WTC11 (cell line): ENCODE measurements at regions not wholly inside any gene's neighbourhood (a gene's known extent, or its start where the extent isn't known, plus 50 kb on each side); places are given as distances from the start of the nearest gene placed in this dataset.

Experiments used
- ATAC-seq: fragments of 200-7000 bp; cut with Tn5 transposase; 2 replicates; pipeline ENCODE4 v1.10.0; 2021; ENCODE audit warnings: mild to moderate bottlenecking, moderate library complexity
- CTCF ChIA-PET: fragments of 300-600 bp; sonication (Branson Sonifier 250); formaldehyde crosslinking; loops from one replicate; lab custom pipeline; 2021; ENCODE audit warnings: antibody characterized with exemption; lab: Charles Lee
- POLR2A ChIA-PET: fragments of 350-600 bp; sonication (Branson Sonifier 250); formaldehyde crosslinking; loops from one replicate; lab custom pipeline; 2021; ENCODE audit warnings: antibody characterized with exemption; lab: Charles Lee
- DNase-seq: peaks from one replicate; pipeline ENCODE4 v3.0.0; 2021; ENCODE audit warnings: low spot score
- H3K27ac Mint-ChIP-seq: 2 replicates; pipeline ENCODE4 v1.8.0; 2021; ENCODE audit warnings: mixed read lengths
- H3K27me3 Mint-ChIP-seq: 2 replicates; pipeline ENCODE4 v1.8.0; 2021; ENCODE audit warnings: low read depth, mild to moderate bottlenecking, moderate library complexity, mixed read lengths
- H3K36me3 Mint-ChIP-seq: 2 replicates; pipeline ENCODE4 v1.8.0; 2021; ENCODE audit warnings: mixed read lengths
- H3K4me1 Mint-ChIP-seq: 2 replicates; pipeline ENCODE4 v1.8.0; 2022; ENCODE audit warnings: mixed read lengths
- H3K4me3 Mint-ChIP-seq: 2 replicates; pipeline ENCODE4 v1.8.0; 2021; ENCODE audit warnings: mild to moderate bottlenecking, moderate library complexity, mixed read lengths
- H3K9me3 Mint-ChIP-seq: 2 replicates; pipeline ENCODE4 v1.8.0; 2021; ENCODE audit warnings: mixed read lengths
- CREM ChIP-seq: sonication (generic); formaldehyde crosslinking; IDR thresholded peaks from 2 replicates; pipeline ENCODE4 v1.8.1; 2022; ENCODE audit warnings: mild to moderate bottlenecking, missing genetic modification reagents, moderate library complexity
- ELF4 ChIP-seq: sonication (generic); formaldehyde crosslinking; IDR thresholded peaks from 2 replicates; pipeline ENCODE4 v1.8.1; 2022; ENCODE audit warnings: low read depth, mild to moderate bottlenecking, moderate library complexity, missing genetic modification reagents
- NR1H2 ChIP-seq: sonication (generic); formaldehyde crosslinking; IDR thresholded peaks from 2 replicates; pipeline ENCODE4 v1.9.0; 2021; ENCODE audit warnings: mild to moderate bottlenecking, moderate library complexity, missing genetic modification reagents
- PRRX2 ChIP-seq: fragments of 250-450 bp; sonication (Bioruptor Pico); IDR thresholded peaks from 2 replicates; pipeline ENCODE4 v1.8.0; 2021; ENCODE audit warnings: mild to moderate bottlenecking
- ZNF219 ChIP-seq: sonication (generic); formaldehyde crosslinking; IDR thresholded peaks from 2 replicates; pipeline ENCODE4 v1.8.0; 2023; ENCODE audit warnings: missing genetic modification reagents, mild to moderate bottlenecking, borderline replicate concordance
- ZNF317 ChIP-seq: sonication (generic); formaldehyde crosslinking; IDR thresholded peaks from 2 replicates; pipeline ENCODE4 v1.8.1; 2023; ENCODE audit warnings: low read depth, mild to moderate bottlenecking, moderate library complexity, missing genetic modification reagents, borderline replicate concordance
- ZNF396 ChIP-seq: fragments of 250-450 bp; sonication (Bioruptor Pico); IDR thresholded peaks from 2 replicates; pipeline ENCODE4 v1.8.0; 2021; ENCODE audit warnings: mild to moderate bottlenecking, moderate library complexity, borderline replicate concordance
- TF ChIP-seq, protein P1 (sequence below): sonication (generic); formaldehyde crosslinking; IDR thresholded peaks from 2 replicates; pipeline ENCODE4 v1.8.1; 2023; ENCODE audit warnings: mild to moderate bottlenecking, moderate library complexity, missing genetic modification reagents
- TF ChIP-seq, protein P2 (sequence below): sonication (generic); formaldehyde crosslinking; IDR thresholded peaks from 2 replicates; pipeline ENCODE4 v1.8.0; 2023; ENCODE audit warnings: missing genetic modification reagents
- TF ChIP-seq, protein P3 (sequence below): fragments of 250-450 bp; sonication (Bioruptor Pico); IDR thresholded peaks from 2 replicates; pipeline ENCODE4 v1.9.0; 2021; ENCODE audit warnings: moderate library complexity, mild to moderate bottlenecking, inconsistent platforms, borderline replicate concordance
- TF ChIP-seq, protein P4 (sequence below): sonication (generic); formaldehyde crosslinking; IDR thresholded peaks from 2 replicates; pipeline ENCODE4 v1.8.0; 2022; ENCODE audit warnings: mild to moderate bottlenecking, missing genetic modification reagents
- TF ChIP-seq, protein P5 (sequence below): sonication (generic); formaldehyde crosslinking; IDR thresholded peaks from 2 replicates; pipeline ENCODE4 v1.8.1; 2023; ENCODE audit warnings: mild to moderate bottlenecking, missing genetic modification reagents, borderline replicate concordance
- TF ChIP-seq, protein P6 (sequence below): sonication (generic); formaldehyde crosslinking; IDR thresholded peaks from 2 replicates; pipeline ENCODE4 v1.8.1; 2022; ENCODE audit warnings: mild to moderate bottlenecking, moderate library complexity, missing genetic modification reagents

DNA sequence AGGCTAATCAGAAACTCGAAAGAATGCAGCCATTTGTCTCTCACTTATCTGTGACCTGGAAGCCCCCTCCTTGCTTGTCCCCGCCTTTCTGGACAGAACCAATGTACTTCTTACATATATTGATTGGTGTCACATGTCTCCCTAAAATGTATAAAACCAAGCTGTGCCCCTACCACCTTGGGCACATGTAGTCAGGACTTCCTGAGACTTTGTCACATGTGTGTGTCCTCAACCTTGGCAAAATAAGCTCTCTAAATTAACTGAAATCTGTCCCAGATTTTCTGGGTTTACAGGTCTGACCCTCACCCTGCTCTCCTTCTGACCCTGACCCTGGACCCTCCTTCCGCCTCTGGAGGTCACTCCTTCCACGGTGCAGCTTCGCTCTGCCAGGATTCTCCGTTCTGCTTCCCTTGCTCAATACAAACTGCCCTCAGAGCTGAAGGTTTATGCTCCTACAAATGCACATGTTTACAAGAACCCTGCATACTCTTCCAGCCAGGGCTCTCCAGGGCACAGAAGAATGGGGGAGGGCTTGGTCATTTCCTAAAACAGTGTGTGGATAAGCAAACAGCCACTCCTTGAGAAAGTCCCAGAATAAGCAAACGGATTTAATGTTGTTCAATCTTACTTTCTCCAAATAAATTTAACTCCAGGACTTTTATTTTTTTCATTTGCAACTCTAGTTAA is 160.5 kb downstream of the ACTL8 start (continued):
- TF ChIP-seq ZNF396 (no peak), ZNF219 (CRISPR knock-in tag) (no peak), PRRX2 (CRISPR knock-in tag) (no peak), ZNF317 (CRISPR knock-in tag) (no peak), CREM (CRISPR knock-in tag) (no peak)
- TF ChIP-seq, protein P1, sequence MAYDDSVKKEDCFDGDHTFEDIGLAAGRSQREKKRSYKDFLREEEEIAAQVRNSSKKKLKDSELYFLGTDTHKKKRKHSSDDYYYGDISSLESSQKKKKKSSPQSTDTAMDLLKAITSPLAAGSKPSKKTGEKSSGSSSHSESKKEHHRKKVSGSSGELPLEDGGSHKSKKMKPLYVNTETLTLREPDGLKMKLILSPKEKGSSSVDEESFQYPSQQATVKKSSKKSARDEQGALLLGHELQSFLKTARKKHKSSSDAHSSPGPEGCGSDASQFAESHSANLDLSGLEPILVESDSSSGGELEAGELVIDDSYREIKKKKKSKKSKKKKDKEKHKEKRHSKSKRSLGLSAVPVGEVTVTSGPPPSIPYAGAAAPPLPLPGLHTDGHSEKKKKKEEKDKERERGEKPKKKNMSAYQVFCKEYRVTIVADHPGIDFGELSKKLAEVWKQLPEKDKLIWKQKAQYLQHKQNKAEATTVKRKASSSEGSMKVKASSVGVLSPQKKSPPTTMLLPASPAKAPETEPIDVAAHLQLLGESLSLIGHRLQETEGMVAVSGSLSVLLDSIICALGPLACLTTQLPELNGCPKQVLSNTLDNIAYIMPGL, result no peak
- TF ChIP-seq, protein P2, sequence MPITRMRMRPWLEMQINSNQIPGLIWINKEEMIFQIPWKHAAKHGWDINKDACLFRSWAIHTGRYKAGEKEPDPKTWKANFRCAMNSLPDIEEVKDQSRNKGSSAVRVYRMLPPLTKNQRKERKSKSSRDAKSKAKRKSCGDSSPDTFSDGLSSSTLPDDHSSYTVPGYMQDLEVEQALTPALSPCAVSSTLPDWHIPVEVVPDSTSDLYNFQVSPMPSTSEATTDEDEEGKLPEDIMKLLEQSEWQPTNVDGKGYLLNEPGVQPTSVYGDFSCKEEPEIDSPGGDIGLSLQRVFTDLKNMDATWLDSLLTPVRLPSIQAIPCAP (CRISPR knock-in tag), result no peak
- TF ChIP-seq, protein P3, sequence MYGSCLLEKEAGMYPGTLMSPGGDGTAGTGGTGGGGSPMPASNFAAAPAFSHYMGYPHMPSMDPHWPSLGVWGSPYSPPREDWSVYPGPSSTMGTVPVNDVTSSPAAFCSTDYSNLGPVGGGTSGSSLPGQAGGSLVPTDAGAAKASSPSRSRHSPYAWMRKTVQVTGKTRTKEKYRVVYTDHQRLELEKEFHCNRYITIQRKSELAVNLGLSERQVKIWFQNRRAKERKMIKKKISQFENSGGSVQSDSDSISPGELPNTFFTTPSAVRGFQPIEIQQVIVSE (CRISPR knock-in tag), result no peak

DNA sequence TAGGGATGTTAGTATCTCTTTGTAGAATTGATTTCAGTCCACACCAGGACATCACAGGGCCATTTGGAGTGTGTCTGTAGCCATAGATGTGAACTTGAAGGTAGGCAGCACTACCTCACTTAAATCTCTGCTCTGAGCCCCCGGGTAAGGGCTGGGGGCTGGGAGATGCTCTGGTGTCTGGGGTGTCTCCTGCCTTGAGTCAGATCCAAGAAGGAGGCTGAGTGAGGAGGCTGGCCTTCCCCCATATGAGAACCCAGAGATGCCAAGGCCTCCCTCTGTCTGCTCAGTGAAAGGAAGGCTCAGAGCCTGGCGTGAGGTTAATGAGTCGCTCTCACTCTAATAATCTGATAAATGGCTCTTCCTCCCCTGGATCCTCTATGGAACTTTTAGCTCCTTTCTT is 161.6 kb downstream of the ACTL8 start:
- Mint-ChIP-seq H3K9me3 (no peaks in the 10 kb centered on the region), H3K4me3 (no peak overlapping the region)
- TF ChIP-seq NR1H2 (CRISPR knock-in tag), result no peak
- TF ChIP-seq, protein P1, result no peak
- TF ChIP-seq ELF4 (CRISPR knock-in tag), result no peak
- TF ChIP-seq, protein P4, sequence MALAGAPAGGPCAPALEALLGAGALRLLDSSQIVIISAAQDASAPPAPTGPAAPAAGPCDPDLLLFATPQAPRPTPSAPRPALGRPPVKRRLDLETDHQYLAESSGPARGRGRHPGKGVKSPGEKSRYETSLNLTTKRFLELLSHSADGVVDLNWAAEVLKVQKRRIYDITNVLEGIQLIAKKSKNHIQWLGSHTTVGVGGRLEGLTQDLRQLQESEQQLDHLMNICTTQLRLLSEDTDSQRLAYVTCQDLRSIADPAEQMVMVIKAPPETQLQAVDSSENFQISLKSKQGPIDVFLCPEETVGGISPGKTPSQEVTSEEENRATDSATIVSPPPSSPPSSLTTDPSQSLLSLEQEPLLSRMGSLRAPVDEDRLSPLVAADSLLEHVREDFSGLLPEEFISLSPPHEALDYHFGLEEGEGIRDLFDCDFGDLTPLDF, result no peak
- TF ChIP-seq, protein P5, sequence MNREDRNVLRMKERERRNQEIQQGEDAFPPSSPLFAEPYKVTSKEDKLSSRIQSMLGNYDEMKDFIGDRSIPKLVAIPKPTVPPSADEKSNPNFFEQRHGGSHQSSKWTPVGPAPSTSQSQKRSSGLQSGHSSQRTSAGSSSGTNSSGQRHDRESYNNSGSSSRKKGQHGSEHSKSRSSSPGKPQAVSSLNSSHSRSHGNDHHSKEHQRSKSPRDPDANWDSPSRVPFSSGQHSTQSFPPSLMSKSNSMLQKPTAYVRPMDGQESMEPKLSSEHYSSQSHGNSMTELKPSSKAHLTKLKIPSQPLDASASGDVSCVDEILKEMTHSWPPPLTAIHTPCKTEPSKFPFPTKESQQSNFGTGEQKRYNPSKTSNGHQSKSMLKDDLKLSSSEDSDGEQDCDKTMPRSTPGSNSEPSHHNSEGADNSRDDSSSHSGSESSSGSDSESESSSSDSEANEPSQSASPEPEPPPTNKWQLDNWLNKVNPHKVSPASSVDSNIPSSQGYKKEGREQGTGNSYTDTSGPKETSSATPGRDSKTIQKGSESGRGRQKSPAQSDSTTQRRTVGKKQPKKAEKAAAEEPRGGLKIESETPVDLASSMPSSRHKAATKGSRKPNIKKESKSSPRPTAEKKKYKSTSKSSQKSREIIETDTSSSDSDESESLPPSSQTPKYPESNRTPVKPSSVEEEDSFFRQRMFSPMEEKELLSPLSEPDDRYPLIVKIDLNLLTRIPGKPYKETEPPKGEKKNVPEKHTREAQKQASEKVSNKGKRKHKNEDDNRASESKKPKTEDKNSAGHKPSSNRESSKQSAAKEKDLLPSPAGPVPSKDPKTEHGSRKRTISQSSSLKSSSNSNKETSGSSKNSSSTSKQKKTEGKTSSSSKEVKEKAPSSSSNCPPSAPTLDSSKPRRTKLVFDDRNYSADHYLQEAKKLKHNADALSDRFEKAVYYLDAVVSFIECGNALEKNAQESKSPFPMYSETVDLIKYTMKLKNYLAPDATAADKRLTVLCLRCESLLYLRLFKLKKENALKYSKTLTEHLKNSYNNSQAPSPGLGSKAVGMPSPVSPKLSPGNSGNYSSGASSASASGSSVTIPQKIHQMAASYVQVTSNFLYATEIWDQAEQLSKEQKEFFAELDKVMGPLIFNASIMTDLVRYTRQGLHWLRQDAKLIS (CRISPR knock-in tag), result no peak
- TF ChIP-seq, protein P6, sequence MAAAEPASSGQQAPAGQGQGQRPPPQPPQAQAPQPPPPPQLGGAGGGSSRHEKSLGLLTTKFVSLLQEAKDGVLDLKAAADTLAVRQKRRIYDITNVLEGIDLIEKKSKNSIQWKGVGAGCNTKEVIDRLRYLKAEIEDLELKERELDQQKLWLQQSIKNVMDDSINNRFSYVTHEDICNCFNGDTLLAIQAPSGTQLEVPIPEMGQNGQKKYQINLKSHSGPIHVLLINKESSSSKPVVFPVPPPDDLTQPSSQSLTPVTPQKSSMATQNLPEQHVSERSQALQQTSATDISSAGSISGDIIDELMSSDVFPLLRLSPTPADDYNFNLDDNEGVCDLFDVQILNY, result no peak
- TF ChIP-seq, all 79 proteins: peak for 0
- Mint-ChIP-seq H3K36me3 (no peaks in the 10 kb centered on the region), H3K27me3 (peaks cover 3% of the 10 kb centered on the region), H3K4me1 (peaks cover 17% of the 10 kb centered on the region), H3K27ac (no peak overlapping the region)
- CTCF ChIA-PET, result interaction anchor here (0.7 to 1.7 kb wide), 4 partner anchors 46 to 403 kb away, joined by 3 to 5 read pairs (median 3); no protein-coding TSS in a partner anchor
- POLR2A ChIA-PET, result no interaction called here
- DNase-seq (no peak), ATAC-seq (no peak)
